HS-5 (cell line): ENCODE measurements at regions not wholly inside any gene's neighbourhood (a gene's known extent, or its start where the extent isn't known, plus 50 kb on each side); places are given as distances from the start of the nearest gene placed in this dataset.

Experiments
- DNase-seq: peaks from one replicate; pipeline ENCODE4 v3.0.0-alpha.2; 2012; ENCODE audit warnings: low read depth

DNA sequence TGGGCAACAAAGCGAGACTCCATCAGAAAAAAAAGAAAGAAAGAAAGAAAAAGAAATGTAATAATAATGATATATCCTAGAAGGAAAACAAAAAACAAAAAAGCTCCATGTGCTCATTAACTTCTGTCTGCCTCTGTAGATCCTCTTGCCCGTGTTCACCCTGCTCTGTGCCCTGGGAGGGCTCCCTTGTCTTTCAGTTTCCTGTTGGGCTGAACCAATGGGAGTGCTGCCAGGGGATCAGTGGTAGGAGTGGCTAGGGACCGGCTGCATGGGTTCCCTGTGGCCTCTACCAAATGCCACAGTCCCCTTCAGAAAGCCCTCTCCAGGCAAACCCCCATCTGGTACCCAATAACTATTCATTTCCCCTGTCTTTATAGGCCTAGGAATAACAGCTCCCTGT is 51.8 kb upstream of the PARD3 start:
- DNase-seq, result no peak
